Hepatic stellate cell (primary cell): ENCODE measurements at regions not wholly inside any gene's neighbourhood (a gene's known extent, or its start where the extent isn't known, plus 50 kb on each side); places are given as distances from the start of the nearest gene placed in this dataset.
"Not testable (repeated sequence)": the region's sequence is repeated elsewhere in the genome, so short reads cannot be mapped to it uniquely, and the experiment has no call there.

Experiments used
- DNase-seq: peaks from one replicate; pipeline ENCODE4 v3.0.0; 2011; ENCODE audit warnings: low spot score

DNA sequence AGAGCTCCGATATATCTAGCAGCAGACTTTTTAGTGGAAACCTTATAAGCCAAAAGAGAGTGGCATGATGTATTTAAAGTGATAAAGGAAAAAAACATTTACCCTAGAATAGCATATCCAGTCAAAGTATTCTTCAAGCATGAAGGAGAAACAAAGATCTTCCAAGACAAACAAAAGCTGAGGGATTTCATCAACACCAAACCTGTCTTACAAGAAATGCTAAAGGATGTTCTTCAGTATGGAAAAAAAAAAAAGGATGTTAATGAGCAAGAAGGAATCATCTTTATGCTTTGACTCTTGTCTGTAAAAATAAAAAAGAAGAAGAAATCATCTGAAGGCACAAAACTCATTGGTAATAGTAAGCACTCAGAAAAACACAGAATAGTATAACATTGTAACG is 338.2 kb downstream of the TLE1 start:
- no peak for DNase-seq

DNA sequence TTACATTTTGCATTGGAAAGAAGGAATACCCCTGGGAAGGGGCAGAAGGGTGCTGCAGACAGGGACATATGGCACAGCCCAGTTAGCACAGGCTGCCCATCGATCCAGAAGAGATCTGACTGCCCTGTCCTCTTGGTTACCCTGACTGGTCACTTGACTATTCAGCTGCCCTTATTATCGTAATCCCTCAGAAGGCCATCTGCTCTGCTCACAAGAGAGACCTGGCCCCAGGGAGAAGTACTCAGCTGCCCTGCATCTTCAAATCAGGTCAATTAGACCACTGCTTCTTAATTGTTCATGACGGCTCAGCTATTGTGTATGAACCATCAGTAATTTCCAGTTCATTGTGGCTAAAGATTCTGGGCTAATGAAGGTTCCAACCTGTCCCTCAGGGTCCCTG is 345.0 kb downstream of the TLE1 start:
- DNase-seq = no peak

DNA sequence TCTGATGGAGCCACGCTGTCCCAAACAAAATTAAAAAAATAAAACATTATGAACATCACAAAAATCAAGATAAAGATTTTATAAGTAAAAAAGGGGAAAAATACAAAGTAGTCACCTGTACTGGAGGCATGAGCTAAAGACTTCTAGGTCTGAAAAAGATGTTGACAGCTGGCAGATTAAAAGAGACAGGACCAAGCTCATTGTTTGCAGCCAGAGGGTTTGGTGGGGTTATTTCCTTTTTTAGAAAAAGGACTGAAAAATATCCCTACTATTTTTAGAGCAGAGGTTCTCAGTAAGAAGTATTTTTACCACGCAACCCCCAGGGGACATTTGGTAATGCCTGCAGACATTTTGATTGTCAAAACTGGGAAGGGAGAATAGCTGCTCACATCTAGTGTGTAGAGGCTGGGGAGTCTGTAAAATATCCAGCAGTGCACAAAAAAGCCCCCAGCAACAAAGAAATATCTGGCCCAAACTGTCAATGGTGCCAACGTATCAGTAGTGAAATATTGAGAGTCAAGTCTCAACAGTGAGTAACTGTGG is 353.4 kb downstream of the TLE1 start:
- DNase-seq = no peak

DNA sequence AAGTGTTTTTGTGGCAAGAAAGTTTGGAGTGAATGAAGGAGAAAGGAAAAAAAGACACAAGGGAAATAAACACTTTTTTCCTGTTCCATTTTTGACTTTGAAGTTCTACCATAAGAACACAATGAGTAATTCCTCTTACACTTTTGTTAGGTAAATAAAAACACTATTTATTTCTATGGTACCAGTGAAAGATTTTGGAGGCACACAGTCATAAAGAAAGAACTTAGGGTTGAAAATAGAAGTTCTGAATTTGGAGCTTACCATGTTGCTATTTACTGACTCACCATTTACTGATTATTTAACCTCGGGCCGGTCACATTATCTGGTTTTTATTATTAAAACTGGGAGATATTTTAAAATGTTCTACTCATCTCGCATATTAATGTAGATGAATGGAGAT is 367.8 kb downstream of the TLE1 start:
- peak; percentile 28 for DNase-seq

DNA sequence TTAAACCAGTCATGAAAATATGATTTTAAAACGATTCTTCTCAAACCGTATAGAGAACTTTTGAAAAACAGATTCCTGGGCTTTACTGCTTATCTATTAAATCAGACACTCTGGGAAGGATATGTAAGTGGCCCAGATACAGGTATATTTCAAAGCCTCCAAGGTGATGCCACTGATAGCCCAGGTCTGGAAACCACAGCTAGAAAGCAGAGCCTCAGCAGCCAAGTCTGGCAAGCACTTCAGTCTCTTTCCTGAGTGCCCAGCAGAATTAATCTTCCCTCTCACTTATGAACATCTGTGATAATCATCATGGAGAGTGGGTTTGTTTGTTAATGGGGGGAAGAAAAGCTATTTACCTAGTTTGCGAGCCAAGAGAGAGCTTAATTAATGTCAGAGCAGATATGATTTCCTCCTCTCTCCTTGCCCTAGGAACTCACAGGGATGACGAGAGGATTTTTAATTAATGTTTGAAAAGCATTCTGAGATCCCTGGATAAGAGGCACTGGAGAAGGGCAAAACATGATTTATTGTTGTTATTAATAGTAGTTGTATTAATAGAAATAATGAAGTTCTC is 368.4 kb downstream of the TLE1 start:
- no peak for DNase-seq

DNA sequence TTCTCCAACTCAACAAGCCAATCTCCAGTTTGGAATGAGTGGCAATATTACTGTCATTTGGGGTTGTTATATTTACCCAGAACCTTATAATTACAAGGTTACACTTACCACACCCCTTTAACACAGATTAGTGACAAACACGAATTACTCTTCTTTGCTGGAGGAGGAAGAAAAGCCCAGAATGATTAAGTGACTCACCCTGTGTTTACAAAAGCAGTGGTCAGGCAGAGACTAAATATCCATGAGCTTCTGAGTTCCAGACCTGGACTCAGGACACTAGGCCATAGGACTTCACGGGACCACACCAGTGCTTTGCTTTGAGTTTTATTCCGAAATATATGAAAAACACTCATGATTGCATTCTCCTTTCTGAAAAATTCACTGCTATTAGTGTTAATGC is 370.8 kb downstream of the TLE1 start:
- peak; percentile 58 for DNase-seq

DNA sequence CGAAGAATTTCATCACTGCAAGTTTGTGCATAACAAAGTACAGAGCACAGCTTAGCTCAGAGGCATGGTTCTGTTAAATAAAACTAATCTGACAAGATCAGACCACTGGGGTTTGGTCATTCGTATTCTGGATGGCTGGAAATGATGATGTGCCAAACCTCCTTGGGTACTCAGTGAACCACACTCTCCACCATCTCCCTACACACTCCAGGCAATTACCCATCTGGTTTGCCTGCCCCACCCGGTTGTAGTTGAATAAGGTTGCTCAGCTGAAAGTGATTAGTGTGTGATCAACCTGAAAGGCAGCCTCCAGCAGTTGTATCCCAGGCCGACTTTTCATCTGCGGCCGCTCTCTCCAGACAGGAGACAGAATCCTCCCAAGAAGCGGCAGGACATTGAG is 371.4 kb downstream of the TLE1 start:
- DNase-seq = no peak

DNA sequence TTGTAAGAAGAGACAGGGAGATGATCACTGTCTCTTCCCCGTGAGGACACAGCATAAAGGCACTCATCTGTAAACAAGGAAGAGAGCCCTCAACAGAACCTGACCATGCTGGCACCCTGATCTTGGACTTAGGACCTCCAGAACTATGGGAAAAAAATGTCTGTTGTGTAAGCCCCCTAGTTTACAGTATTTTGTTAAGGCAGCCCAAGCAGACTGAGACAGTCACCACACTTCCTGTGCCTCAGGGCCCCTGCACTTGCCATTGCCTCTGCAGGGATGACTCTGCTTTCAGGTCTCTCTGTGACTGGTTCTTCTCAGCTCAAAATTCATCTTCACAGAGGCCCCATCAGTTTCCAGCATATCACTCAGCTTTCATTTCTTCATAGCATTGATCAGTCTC is 372.1 kb downstream of the TLE1 start:
- DNase-seq = no peak

DNA sequence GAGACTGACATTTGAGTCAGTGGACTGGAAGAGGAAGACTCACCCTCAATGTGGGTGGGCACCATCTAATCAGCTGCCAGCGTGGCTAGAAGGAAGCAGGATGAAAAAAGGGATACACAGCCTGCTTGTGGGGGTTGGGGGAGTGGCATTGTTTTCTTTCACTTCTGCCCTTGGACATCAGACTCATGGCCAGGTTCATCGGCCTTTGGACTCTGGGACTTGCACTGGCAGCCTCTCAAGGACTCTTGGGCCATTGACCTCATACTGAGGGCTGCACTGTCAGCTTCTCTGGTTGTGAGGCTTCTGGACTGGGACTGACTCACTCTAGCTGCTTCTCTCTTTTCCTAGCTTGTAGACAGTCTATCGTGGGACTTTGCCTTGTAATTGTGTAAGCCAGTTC is 374.9 kb downstream of the TLE1 start:
- DNase-seq = no peak

DNA sequence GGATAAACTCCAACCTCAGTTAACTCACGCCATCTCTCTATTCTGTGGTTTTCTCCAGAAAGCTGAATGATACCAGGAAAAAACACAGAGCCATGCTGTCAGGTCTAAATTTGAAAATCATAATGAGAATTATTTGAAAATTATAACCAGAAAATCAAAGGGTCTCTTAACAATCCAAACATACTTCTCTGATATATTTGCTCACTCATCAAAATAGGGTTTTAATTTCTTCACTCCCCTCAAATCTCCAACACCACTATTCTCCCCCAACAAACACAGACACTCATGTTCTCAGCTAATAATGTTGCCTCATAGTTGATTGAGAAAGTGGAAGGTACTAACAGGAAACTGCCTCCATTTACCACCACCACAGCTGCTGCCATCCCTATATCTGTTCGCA is 375.5 kb downstream of the TLE1 start:
- DNase-seq = no peak

DNA sequence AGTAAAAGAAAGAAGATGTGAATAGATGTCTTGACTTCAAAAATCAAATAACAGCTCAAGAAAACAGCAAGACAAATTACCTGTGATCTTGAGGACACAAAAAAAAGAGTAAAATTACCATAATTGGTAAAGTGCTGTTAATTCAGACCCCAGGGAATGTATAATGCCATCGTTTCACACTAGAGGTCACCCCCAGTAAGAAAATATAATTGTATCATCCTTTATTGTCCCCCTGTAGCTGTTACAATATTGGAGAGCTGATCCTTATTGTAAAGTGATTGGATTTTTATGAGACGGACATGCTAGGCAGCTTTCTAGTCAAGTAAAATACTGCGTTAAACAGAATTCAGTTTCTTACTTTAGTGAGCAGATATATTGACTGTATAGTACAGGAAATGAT is 377.0 kb downstream of the TLE1 start:
- no peak for DNase-seq

DNA sequence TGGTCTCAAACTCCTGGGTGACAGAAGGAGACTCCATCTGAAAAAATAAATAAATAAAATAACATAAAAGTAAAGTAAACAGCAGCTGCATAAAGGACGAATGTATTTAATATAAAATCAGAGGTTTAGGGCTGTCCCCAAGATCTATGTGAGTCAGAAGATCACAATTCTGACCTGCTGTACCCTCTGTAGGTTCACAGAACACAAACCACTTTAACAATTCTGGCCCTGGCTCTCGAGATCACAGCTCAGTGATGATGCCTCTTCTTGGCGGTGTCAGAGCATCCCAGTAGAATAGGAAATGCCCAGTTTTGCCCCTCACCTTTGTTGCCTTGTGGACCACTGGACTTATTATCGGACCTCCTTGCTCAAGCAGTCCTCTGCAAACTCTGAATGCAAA is 380.9 kb downstream of the TLE1 start:
- DNase-seq = no peak

DNA sequence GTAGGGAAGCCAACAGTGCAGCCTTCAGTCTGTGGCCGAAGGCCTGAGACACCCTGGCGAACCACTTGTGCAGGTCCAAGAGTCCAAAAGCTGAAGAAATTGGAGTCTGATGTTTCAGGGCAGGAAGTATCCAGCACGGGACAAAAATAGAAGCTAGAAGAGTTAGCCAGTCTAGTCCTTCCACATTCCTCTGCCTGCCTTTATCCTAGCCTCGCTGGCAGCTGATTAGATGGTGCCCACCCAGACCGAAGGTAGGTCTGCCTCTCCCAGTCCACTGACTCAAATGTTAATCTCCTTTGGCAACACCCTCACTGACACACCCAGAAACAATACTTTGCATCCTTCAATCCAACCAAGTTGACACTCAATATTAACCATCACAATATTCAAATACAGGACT is 381.6 kb downstream of the TLE1 start:
- DNase-seq = not testable (repeated sequence)

DNA sequence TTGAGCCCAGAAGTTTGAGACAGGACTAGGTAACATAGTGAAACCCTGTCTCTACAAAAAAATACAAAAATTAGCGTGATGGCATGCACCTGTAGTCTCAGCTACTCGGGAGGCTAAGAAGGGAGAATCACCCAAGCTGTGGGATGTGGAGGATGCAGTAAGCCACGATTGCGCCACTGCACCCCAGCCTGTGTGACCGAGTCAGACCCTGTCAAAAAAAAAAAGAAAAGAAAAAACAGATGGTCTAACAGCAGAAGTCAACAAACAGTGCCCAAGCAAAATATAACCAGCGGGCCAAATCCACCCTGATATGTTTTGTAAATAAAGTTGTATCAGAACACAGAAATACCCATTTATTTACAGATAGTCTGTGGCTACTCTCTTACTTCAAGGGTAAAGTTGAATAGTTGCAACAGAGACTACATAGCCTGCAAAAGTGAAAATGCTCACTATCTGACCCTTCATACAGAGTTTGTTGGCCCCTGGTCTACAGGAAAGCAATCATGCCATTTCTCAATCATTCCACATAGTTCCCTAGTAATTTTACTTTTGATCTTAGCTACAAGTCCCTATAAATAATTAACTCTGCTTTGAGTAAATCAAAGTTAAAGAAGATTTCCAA is 383.7 kb downstream of the TLE1 start:
- DNase-seq = no peak

DNA sequence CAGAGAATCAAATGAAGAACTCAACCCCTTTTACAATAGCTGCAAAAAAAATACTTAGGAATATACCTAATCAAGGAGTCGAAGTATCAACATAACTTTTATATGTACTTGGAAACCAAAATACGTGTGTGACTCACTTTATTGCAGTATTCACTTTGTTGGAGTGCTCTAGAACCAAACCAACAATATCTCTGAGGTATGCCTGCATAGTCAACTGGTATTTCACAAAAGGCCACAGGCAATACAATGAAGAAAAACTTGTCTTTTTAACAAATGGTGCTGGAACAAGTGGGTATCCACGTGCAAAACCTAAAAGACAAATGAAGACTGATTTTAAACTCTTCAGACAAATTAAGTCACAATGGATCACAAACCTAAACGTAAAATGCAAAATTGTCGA is 385.7 kb downstream of the TLE1 start:
- DNase-seq = no peak

DNA sequence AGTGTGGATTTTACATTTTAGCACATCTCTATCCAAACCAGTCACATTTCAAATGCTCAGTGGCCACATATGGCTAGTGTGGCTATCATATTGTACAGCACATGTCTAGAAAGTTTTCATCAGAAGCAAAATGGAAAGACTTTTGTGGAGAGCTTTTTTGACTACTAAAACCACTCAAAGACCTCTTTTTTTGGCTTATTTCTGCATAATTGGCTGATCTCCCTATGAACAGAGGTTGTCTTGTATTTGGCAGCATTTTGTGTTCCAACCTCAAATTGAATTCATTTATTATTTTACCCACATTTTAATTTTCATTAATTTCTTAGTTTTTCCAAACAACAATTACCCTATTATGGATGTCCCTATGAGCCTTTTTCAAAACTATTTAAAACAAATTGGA is 395.7 kb downstream of the TLE1 start:
- no peak for DNase-seq

DNA sequence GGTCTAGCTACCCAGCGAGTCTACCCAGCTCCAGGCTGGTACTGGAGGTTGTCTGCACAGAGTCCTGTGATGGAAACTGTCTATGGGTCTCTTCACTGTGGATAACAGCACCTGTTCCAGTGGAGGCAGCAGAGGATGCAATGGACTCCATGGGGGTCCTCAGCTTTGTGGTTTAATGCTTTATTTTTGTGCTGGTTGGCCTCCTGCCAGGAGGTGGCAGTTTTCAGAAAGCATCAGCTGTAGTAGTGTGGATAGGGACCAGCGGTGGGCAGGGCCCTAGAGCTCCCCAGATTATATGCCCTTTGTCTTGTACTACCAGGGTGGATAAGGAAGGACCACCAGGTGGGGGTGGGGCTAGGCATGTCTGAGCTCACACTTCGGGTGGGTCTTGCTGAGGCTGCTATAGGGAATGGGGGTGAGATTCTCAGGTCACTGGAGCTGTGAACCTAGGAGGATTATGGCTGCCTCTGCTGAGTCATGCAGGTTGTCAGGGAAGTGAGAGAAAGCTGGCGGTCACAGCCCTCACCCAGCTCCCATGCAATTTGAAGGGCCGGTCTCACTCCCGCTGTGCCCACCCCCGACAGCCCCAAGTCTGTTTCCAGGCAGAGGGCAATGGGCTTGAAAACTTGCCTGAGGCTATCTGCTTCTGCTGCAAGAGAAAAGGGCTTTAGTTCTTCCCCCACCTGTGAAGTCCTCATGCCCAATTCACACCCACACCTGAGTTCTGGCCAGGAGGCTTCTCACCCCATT is 397.1 kb downstream of the TLE1 start:
- DNase-seq = no peak

DNA sequence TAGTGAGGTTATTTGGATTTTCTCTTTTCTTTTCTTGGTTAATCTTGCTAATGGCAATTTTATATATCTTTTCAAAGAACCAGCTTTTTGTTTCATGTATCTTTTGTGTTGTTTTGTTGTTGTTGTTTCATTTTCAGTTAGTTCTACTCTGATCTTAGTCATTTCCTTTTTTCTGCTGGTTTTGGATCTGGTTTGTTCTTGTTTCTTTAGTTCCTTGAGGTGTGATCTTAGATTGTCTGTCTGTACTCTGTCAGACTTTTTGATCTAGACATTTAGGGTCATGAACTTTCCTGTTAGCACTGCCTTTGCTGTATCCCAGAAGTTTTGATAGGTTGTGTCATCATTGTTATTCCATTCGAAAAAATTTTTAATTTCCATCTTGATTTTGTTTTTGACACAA is 399.7 kb downstream of the TLE1 start:
- no peak for DNase-seq

DNA sequence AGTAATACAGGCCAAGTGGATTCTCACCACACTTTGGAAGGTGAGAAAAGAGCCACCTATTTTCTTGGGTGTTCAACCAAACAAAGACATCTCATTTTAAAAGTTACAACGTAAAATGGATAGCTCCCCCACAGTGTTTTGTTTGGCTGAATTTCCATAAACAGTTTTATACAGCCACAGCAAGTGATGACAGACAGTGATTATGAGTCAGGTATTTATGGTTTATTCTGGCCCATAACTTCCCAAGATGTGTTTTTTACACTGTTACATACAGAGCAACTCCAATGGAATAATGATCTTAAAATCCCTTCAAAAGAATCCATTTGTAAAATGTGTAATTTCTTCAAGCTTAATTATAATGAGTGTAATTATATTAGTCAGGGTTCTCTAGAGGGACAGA is 421.3 kb downstream of the TLE1 start:
- DNase-seq = no peak

DNA sequence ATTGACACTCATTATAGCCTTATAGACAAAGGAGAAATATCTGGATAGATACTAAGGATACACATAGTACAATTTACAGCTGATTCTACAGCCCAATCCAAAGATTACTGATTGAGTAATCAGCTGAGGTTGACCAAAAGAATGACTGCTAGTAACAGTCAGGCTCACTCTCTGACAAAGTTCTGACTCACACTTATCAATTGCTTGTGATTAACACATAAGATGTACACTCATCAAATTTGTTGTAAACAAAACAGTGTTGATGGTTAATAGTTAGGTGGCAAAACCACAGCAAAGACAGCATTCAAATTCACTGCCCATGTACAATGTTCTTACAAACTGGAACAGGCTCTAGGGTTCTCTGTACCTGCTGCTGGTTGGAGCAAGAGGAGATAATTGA is 422.7 kb downstream of the TLE1 start:
- DNase-seq = peak; percentile 11

DNA sequence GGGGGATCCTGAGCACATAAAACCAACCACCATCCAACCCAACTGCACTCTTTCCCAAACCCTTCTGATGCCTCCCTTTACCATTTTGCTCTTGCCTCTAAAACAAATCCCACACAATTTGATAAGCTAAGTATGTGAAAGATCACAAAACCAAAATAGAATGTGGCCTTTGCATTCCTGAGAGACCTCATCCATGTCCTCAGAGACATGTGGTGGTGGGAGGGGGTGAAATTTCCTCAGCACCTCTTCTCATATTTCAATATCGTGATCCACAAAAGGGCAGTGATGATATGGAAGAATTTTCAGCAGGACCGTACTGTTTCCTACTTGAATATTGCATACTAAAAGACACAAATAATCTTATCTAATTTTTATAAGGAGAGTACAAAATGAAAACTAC is 423.3 kb downstream of the TLE1 start:
- no peak for DNase-seq

DNA sequence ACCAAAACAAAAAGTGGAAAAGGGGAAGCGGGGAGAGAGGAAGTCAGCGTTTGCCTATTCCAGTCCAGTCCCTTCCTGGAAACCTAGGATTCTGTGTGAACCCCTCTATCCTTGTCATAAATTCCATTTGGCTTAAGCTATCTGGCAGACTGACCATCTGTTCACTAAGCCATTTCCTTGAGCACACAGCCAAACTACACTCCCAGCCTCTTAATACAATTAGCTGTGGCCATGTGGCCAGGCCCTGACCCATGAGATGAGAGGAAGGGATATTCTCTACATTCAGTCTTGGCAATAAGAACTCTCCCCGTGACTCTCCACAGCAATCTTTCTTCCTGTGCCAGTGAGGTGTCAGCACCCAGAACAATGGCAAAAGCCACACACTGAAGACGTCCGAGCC is 424.8 kb downstream of the TLE1 start:
- DNase-seq = no peak

DNA sequence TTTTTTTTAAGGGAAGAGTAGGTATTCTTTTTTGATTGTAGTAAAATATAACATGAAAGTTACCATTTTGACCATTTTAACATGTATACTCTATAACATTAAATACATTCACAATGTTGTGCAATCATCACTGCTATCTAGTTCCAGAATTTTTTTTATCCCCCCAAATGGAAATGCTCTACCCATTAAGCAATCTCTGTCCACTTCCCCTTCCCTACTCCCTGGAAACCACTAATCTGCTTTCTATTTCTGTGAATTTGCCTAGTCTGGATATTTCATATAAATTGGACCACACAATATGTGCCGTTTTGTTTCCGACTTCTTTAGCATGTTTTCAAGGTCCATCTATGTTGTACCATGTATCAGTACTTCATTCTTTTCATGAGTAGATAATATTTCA is 429.5 kb downstream of the TLE1 start:
- no peak for DNase-seq

DNA sequence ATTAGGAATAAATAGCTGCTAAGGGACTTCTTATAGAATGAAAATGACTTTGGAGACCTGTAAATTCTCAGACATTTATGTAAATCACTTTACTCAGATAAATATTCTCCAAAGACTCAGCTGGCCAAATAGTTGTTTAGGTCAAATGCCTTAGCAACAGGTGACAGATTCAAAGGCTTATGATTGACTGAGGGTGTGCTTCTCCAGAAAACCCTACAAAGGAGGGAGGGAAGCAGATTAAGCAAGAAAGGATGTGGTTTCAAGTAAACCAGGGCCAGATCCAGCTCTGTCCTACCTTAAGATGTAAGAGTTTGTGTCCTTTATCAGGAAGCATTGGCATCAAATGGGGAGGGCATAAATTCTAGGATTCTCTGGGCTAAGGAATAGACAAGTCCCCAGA is 433.0 kb downstream of the TLE1 start:
- DNase-seq = no peak
